MCF 10A (cell line): ENCODE measurements at regions not wholly inside any gene's neighbourhood (a gene's known extent, or its start where the extent isn't known, plus 50 kb on each side); places are given as distances from the start of the nearest gene placed in this dataset.

ENCODE experiments used
- BruUV-seq: library from RNA; stranded (reverse); fragments of 400-500 nt; replicated peaks from 2 replicates; lab custom pipeline; 2021; lab: Mats Ljungman, UMichigan
- CTCF ChIA-PET: fragments of 300-600 bp; sonication (Branson Sonifier 250); formaldehyde crosslinking; extraction: SDS; loops from one replicate; lab custom pipeline; 2021; ENCODE audit warnings: antibody characterized with exemption, inconsistent platforms; lab: Yijun Ruan, JAX
- POLR2A ChIA-PET: fragments of 300-600, 350-650 bp; sonication (Branson Sonifier 250); formaldehyde crosslinking; extraction: SDS; loops from one replicate; lab custom pipeline; 2020; ENCODE audit warnings: antibody characterized with exemption, inconsistent platforms; lab: Yijun Ruan, JAX
- DNase-seq: peaks from one replicate; pipeline ENCODE4 v3.0.0-alpha.2; 2018; ENCODE audit not compliant: unreplicated experiment
- H3K27ac Mint-ChIP-seq: one replicate; pipeline ENCODE4 v1.8.0; 2022; ENCODE audit warnings: mild to moderate bottlenecking, low read depth, mixed read lengths; ENCODE audit not compliant: unreplicated experiment
- H3K27me3 Mint-ChIP-seq: one replicate; pipeline ENCODE4 v1.8.0; 2022; ENCODE audit warnings: mixed read lengths; ENCODE audit not compliant: insufficient read depth, unreplicated experiment
- H3K36me3 Mint-ChIP-seq: one replicate; pipeline ENCODE4 v1.8.0; 2022; ENCODE audit warnings: mild to moderate bottlenecking, moderate library complexity, mixed read lengths; ENCODE audit not compliant: insufficient read depth, unreplicated experiment
- H3K4me1 Mint-ChIP-seq: one replicate; pipeline ENCODE4 v1.8.0; 2022; ENCODE audit warnings: mixed read lengths; ENCODE audit not compliant: insufficient read depth, unreplicated experiment
- H3K4me3 Mint-ChIP-seq: one replicate; pipeline ENCODE4 v1.8.0; 2022; ENCODE audit warnings: mild to moderate bottlenecking, moderate library complexity, mixed read lengths; ENCODE audit not compliant: unreplicated experiment
- H3K9me3 Mint-ChIP-seq: one replicate; pipeline ENCODE4 v1.8.0; 2022; ENCODE audit warnings: mixed read lengths; ENCODE audit not compliant: unreplicated experiment
- CTCF ChIP-seq: fragments of 200-600 bp; IDR thresholded peaks from one replicate; pipeline ENCODE4 v1.8.0; 2022; ENCODE audit warnings: antibody characterized with exemption, mild to moderate bottlenecking; ENCODE audit not compliant: unreplicated experiment
- intact Hi-C: fragments of 100-400 bp; cut with micrococcal nuclease; formaldehyde crosslinking; loops from 2 replicates; pipeline ENCODE4 v1.14.1; 2022

DNA sequence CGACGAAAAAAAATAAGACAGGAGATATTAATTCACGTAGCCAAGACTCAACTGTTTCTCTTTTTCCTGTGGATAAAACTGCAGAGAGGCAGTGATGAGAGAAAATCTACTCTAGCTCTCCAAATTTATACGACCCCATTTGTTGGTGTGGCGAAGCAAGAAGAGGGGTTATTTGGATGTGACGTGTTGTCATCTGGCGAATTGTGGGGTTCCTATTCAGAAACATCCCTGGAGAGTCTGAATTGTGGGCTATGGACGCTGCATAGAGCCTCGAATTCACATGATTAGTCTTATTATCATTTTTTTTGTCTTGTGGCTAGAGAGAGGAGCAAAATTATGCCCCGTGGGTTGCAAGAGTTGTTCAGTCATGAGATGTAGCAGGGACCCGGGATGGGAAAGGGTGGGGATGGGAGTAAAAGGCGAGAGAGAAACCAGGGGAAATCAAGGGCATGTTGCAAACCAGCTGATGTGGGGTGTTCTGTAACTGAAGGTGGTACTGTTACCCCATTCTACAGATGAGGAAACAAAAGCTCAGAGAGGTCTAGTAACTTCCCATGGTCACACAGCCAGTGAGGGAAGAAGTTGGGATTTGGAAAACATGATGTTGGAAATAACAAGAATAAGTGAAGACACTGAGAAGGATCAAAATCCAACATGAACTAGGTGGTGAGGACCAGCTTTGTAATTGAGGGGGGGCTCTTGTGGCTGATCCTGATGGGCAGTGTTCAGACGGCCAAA, 69.2 kb upstream of the SFMBT2 start:
- Mint-ChIP-seq H3K27ac (no peak overlapping the region), H3K9me3 (no peaks in the 10 kb centered on the region), H3K4me1 (no peaks in the 10 kb centered on the region), H3K27me3 (no peaks in the 10 kb centered on the region), H3K36me3 (no peaks in the 10 kb centered on the region), H3K4me3 (no peak overlapping the region)
- ChIA-PET POLR2A (no interaction called here), CTCF (no interaction called here)
- no TSS peak for BruUV-seq
- intact Hi-C loops = no loop called here
- no peak for TF ChIP-seq CTCF
- DNase-seq = no peak

GRCh38 chr10:7478727-7479457, 68.1 kb upstream of the SFMBT2 start:
- ChIA-PET CTCF (no interaction called here), POLR2A (no interaction called here)
- Mint-ChIP-seq H3K27me3 (no peaks in the 10 kb centered on the region), H3K4me3 (no peak overlapping the region), H3K9me3 (no peaks in the 10 kb centered on the region), H3K27ac (no peak overlapping the region), H3K36me3 (no peaks in the 10 kb centered on the region), H3K4me1 (no peaks in the 10 kb centered on the region)
- DNase-seq = no peak
- intact Hi-C loops = no loop called here
- BruUV-seq = no TSS peak
- TF ChIP-seq CTCF = no peak

GRCh38 chr10:7477538-7478334, 66.9 kb upstream of the SFMBT2 start:
- no peak overlapping the region for H3K4me3 Mint-ChIP-seq
- BruUV-seq = no TSS peak
- POLR2A ChIA-PET = no interaction called here
- no peaks in the 10 kb centered on the region for H3K9me3 Mint-ChIP-seq
- H3K27me3 Mint-ChIP-seq = no peaks in the 10 kb centered on the region
- no peak overlapping the region for H3K27ac Mint-ChIP-seq
- intact Hi-C loops = no loop called here
- CTCF ChIA-PET = interaction anchor here (0.6 kb wide), 1 partner anchor 132 kb away, joined by 3 read pairs; no protein-coding TSS in a partner anchor
- H3K4me1 Mint-ChIP-seq = no peaks in the 10 kb centered on the region
- DNase-seq = no peak
- TF ChIP-seq CTCF = no peak
- H3K36me3 Mint-ChIP-seq = no peaks in the 10 kb centered on the region

GRCh38 chr10:7475939-7476338, 65.1 kb upstream of the SFMBT2 start:
- Mint-ChIP-seq H3K4me1 (no peaks in the 10 kb centered on the region), H3K9me3 (no peaks in the 10 kb centered on the region), H3K36me3 (no peaks in the 10 kb centered on the region), H3K27ac (no peak overlapping the region), H3K27me3 (no peaks in the 10 kb centered on the region), H3K4me3 (no peak overlapping the region)
- POLR2A ChIA-PET = no interaction called here
- intact Hi-C loops = no loop called here
- BruUV-seq = no TSS peak
- CTCF ChIA-PET = no interaction called here
- DNase-seq = no peak
- no peak for TF ChIP-seq CTCF
